HG02885 (cell line): ENCODE measurements at regions not wholly inside any gene's neighbourhood (a gene's known extent, or its start where the extent isn't known, plus 50 kb on each side); places are given as distances from the start of the nearest gene placed in this dataset.

ENCODE experiments used
- ATAC-seq: cut with Tn5 transposase; IDR thresholded peaks from one replicate; pipeline ENCODE4 v1.9.1; 2021; ENCODE audit warnings: mild to moderate bottlenecking; ENCODE audit not compliant: unreplicated experiment, poor library complexity

GRCh38 chr11:127632976-127633680 is 632.6 kb upstream of the KIRREL3 start:
- no peak for ATAC-seq

- no peak for ATAC-seq
Measured at GRCh38 chr11:127632546-127632945, 632.0 kb upstream of the KIRREL3 start.

GRCh38 chr11:127631974-127632373 is 631.4 kb upstream of the KIRREL3 start:
- no peak for ATAC-seq

GRCh38 chr11:127629200-127629599 is 628.6 kb upstream of the KIRREL3 start:
- no peak for ATAC-seq

GRCh38 chr11:127628458-127628785 is 627.9 kb upstream of the KIRREL3 start:
- ATAC-seq = no peak

- no peak for ATAC-seq
Measured at GRCh38 chr11:127627629-127628457, 627.3 kb upstream of the KIRREL3 start.

GRCh38 chr11:127627204-127627603 is 626.6 kb upstream of the KIRREL3 start:
- no peak for ATAC-seq

- ATAC-seq = no peak
Measured at GRCh38 chr11:127625402-127625801, 624.8 kb upstream of the KIRREL3 start.

- no peak for ATAC-seq
Measured at GRCh38 chr11:127624306-127624856, 623.8 kb upstream of the KIRREL3 start.

GRCh38 chr11:127622686-127623085 is 622.1 kb upstream of the KIRREL3 start:
- no peak for ATAC-seq

GRCh38 chr11:127620671-127621070 is 620.1 kb upstream of the KIRREL3 start:
- ATAC-seq = no peak

GRCh38 chr11:127619946-127620345 is 619.4 kb upstream of the KIRREL3 start:
- ATAC-seq = no peak

- ATAC-seq = no peak
Measured at GRCh38 chr11:127618721-127619120, 618.2 kb upstream of the KIRREL3 start.

GRCh38 chr11:127616158-127616557 is 615.6 kb upstream of the KIRREL3 start:
- no peak for ATAC-seq

- ATAC-seq = no peak
Measured at GRCh38 chr11:127612607-127613006, 612.0 kb upstream of the KIRREL3 start.

GRCh38 chr11:127609025-127609773 is 608.6 kb upstream of the KIRREL3 start:
- ATAC-seq = no peak

- ATAC-seq = no peak
Measured at GRCh38 chr11:127607487-127608085, 607.0 kb upstream of the KIRREL3 start.

GRCh38 chr11:127601578-127601977 is 601.0 kb upstream of the KIRREL3 start:
- ATAC-seq = no peak

GRCh38 chr11:127600674-127601073 is 600.1 kb upstream of the KIRREL3 start:
- ATAC-seq = no peak

GRCh38 chr11:127598476-127598875 is 597.9 kb upstream of the KIRREL3 start:
- no peak for ATAC-seq
